Hematopoietic multipotent progenitor cell treated with erythropoietin and hydrocortisone succinate and interleukin-3 and kit ligand, for 15 days (in vitro differentiated cells): ENCODE measurements at regions not wholly inside any gene's neighbourhood (a gene's known extent, or its start where the extent isn't known, plus 50 kb on each side); places are given as distances from the start of the nearest gene placed in this dataset.

Experiments used
- DNase-seq: peaks from one replicate; pipeline ENCODE4 v3.0.0-alpha.2; 2015; ENCODE audit warnings: low spot score

GRCh38 chr7:81529785-81530184, 240.1 kb downstream of the HGF start:
- DNase-seq: no peak

GRCh38 chr7:81527651-81528050, 242.2 kb downstream of the HGF start:
- DNase-seq: no peak

- no peak for DNase-seq
Measured at GRCh38 chr7:81526971-81527370, 242.9 kb downstream of the HGF start.

GRCh38 chr7:81525841-81526240, 244.0 kb downstream of the HGF start:
- no peak for DNase-seq

GRCh38 chr7:81519886-81520285, 250.0 kb downstream of the HGF start:
- DNase-seq: no peak

GRCh38 chr7:81516898-81517297, 252.9 kb downstream of the HGF start:
- no peak for DNase-seq

- no peak for DNase-seq
Measured at GRCh38 chr7:81515009-81515408, 254.8 kb downstream of the HGF start.

- DNase-seq: no peak
Measured at GRCh38 chr7:81514546-81514945, 255.3 kb downstream of the HGF start.

- no peak for DNase-seq
Measured at GRCh38 chr7:81510122-81510521, 259.7 kb downstream of the HGF start.

- no peak for DNase-seq
Measured at GRCh38 chr7:81507221-81507620, 262.6 kb downstream of the HGF start.

- no peak for DNase-seq
Measured at GRCh38 chr7:81506609-81507008, 263.2 kb downstream of the HGF start.

- no peak for DNase-seq
Measured at GRCh38 chr7:81503771-81504170, 266.1 kb downstream of the HGF start.

- DNase-seq: no peak
Measured at GRCh38 chr7:81503336-81503735, 266.5 kb downstream of the HGF start.

GRCh38 chr7:81501220-81501619, 268.6 kb downstream of the HGF start:
- no peak for DNase-seq

- DNase-seq: no peak
Measured at GRCh38 chr7:81500631-81501030, 269.2 kb downstream of the HGF start.

- DNase-seq: peak; percentile 22
Measured at GRCh38 chr7:81499262-81500116, 270.4 kb downstream of the HGF start.

- DNase-seq: no peak
Measured at GRCh38 chr7:81498176-81498575, 271.7 kb downstream of the HGF start.

- no peak for DNase-seq
Measured at GRCh38 chr7:81492910-81493309, 276.9 kb downstream of the HGF start.

- no peak for DNase-seq
Measured at GRCh38 chr7:81492240-81492639, 277.6 kb downstream of the HGF start.

GRCh38 chr7:81491573-81491972, 278.3 kb downstream of the HGF start:
- no peak for DNase-seq

- no peak for DNase-seq
Measured at GRCh38 chr7:81488210-81488609, 281.6 kb downstream of the HGF start.

- DNase-seq: no peak
Measured at GRCh38 chr7:81487516-81487915, 282.3 kb downstream of the HGF start.

- no peak for DNase-seq
Measured at GRCh38 chr7:81484261-81484660, 285.6 kb downstream of the HGF start.

- peak; percentile 22 for DNase-seq
Measured at GRCh38 chr7:81482600-81483186, 287.2 kb downstream of the HGF start.
